ENCODE measurements at regions not wholly inside any gene's neighbourhood (a gene's known extent, or its start where the extent isn't known, plus 50 kb on each side); places are given as distances from the start of the nearest gene placed in this dataset.

GRCh38 chr13:21282065-21282464, 105.6 kb downstream of the MRPL57 start:
- no peak for TF ChIP-seq CTCF (IDR thresholded peaks at IDR 0.05)
- no peak for TF ChIP-seq POLR2A (IDR thresholded peaks at IDR 0.05)
